Endodermal cell (in vitro differentiated cells): ENCODE measurements at regions not wholly inside any gene's neighbourhood (a gene's known extent, or its start where the extent isn't known, plus 50 kb on each side); places are given as distances from the start of the nearest gene placed in this dataset.

Experiments used
- DNase-seq: peaks from one replicate; pipeline ENCODE4 v3.0.0-alpha.2; 2017
- H3K27ac ChIP-seq: 2 replicates; pipeline ENCODE4 v1.5.1; 2013; ENCODE audit warnings: mild to moderate bottlenecking, low read depth, low read length, moderate library complexity
- H3K27me3 ChIP-seq: 2 replicates; pipeline ENCODE4 v1.6.1; 2013; ENCODE audit warnings: mild to moderate bottlenecking, low read length, moderate library complexity; ENCODE audit not compliant: insufficient read depth, control insufficient read depth, poor library complexity, severe bottlenecking
- H3K36me3 ChIP-seq: 2 replicates; pipeline ENCODE4 v1.7.0; 2013; ENCODE audit warnings: mild to moderate bottlenecking, low read length, moderate library complexity; ENCODE audit not compliant: control insufficient read depth, insufficient read depth
- H3K4me1 ChIP-seq: one replicate; pipeline ENCODE4 v1.7.0; 2013; ENCODE audit warnings: low read length; ENCODE audit not compliant: control insufficient read depth, insufficient read depth
- H3K4me3 ChIP-seq: 2 replicates; pipeline ENCODE4 v1.5.1; 2013; ENCODE audit warnings: mild to moderate bottlenecking, low read length, moderate library complexity
- H3K9ac ChIP-seq: 2 replicates; pipeline ENCODE4 v1.6.1; 2013; ENCODE audit warnings: mild to moderate bottlenecking, low read length, moderate library complexity; ENCODE audit not compliant: poor library complexity, severe bottlenecking; ENCODE audit errors: extremely low read depth
- H3K9me3 ChIP-seq: 2 replicates; pipeline ENCODE4 v1.6.1; 2013; ENCODE audit warnings: mild to moderate bottlenecking, low read length, moderate library complexity; ENCODE audit not compliant: control insufficient read depth
- H3K27ac Mint-ChIP-seq: 2 replicates; pipeline ENCODE4 v1.8.0; 2020; ENCODE audit warnings: mixed read lengths
- H3K27me3 Mint-ChIP-seq: 2 replicates; pipeline ENCODE4 v1.8.0; 2021; ENCODE audit warnings: mild to moderate bottlenecking, mixed read lengths; ENCODE audit not compliant: insufficient read depth
- H3K36me3 Mint-ChIP-seq: 2 replicates; pipeline ENCODE4 v1.8.0; 2020; ENCODE audit warnings: low read depth, mixed read lengths
- H3K4me1 Mint-ChIP-seq: 2 replicates; pipeline ENCODE4 v1.8.0; 2020; ENCODE audit warnings: mixed read lengths
- H3K4me3 Mint-ChIP-seq: 2 replicates; pipeline ENCODE4 v1.8.0; 2020; ENCODE audit warnings: mild to moderate bottlenecking, moderate library complexity, mixed read lengths
- H3K9me3 Mint-ChIP-seq: 2 replicates; pipeline ENCODE4 v1.8.0; 2020; ENCODE audit warnings: mild to moderate bottlenecking, mixed read lengths
- CTCF ChIP-seq: fragments of 200-600 bp; sonication (generic); conservative IDR thresholded peaks from 2 replicates; pipeline ENCODE4 v1.5.0; 2021; ENCODE audit warnings: antibody characterized with exemption, mild to moderate bottlenecking
- WGBS, 2 experiments: methylation state at CpG; one replicate each; pipeline versions ENCODE4 v1.1.5 to v1.1.7; 2013; ENCODE audit warnings: missing lambda C conversion rate in 2 of 2, mixed read lengths in 1 of 2; ENCODE audit not compliant: insufficient coverage in 1 of 2, insufficient read length in 1 of 2; 5-methylcytosine and 5-hydroxymethylcytosine counted together

GRCh38 chr9:75589497-75589896 lies 301.0 kb upstream of the PCSK5 start:
- DNase-seq = no peak
- Histone ChIP-seq H3K27me3 (no peaks in the 10 kb centered on the region), H3K27ac (no peak overlapping the region), H3K36me3 (no peaks in the 10 kb centered on the region), H3K9ac (no peak overlapping the region), H3K9me3 (no peaks in the 10 kb centered on the region), H3K4me3 (no peak overlapping the region), H3K4me1 (no peaks in the 10 kb centered on the region)
- H3K27ac Mint-ChIP-seq = no peak overlapping the region
- H3K9me3 Mint-ChIP-seq = no peaks in the 10 kb centered on the region
- H3K4me3 Mint-ChIP-seq = no peak overlapping the region
- H3K36me3 Mint-ChIP-seq = no peaks in the 10 kb centered on the region
- peaks cover 2% of the 10 kb centered on the region for H3K4me1 Mint-ChIP-seq
- no peak for TF ChIP-seq CTCF
- H3K27me3 Mint-ChIP-seq = no peaks in the 10 kb centered on the region
- 78 to 81% methylated on average over 2 of the region's 2 CpGs for WGBS, 2 experiments

GRCh38 chr9:75591972-75592371 lies 298.5 kb upstream of the PCSK5 start:
- no peak overlapping the region for H3K9ac ChIP-seq
- Mint-ChIP-seq H3K27me3 (no peaks in the 10 kb centered on the region), H3K4me3 (no peak overlapping the region), H3K36me3 (no peaks in the 10 kb centered on the region), H3K4me1 (peaks cover 2% of the 10 kb centered on the region), H3K27ac (no peak overlapping the region), H3K9me3 (no peaks in the 10 kb centered on the region)
- TF ChIP-seq CTCF = no peak
- DNase-seq = no peak
- H3K4me3 ChIP-seq = no peak overlapping the region
- no peak overlapping the region for H3K27ac ChIP-seq
- no peaks in the 10 kb centered on the region for H3K27me3 ChIP-seq
- 86 to 90% methylated on average over 2 to 3 of the region's 3 CpGs for WGBS, 2 experiments
- no peaks in the 10 kb centered on the region for H3K9me3 ChIP-seq
- H3K36me3 ChIP-seq = no peaks in the 10 kb centered on the region
- no peaks in the 10 kb centered on the region for H3K4me1 ChIP-seq

DNA sequence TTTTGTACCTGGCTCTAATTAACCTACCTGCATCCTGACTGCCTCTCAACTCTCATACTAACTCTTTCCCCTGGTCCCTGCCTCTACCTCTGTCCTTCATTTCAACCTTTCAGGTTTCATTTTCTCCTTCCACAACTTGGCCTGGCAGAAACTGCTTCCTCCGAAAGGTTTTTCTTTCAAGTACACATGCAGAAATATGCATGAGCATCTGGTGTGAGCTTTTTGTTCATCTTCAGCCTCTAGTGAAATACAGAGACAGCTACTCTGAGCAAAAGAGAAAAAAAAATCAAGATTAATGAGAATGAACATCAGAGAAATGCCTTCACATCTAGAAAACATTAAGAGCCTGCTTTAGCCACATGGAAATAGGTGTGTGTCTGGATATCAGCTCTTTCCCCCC lies 297.9 kb upstream of the PCSK5 start:
- no peaks in the 10 kb centered on the region for H3K9me3 ChIP-seq
- TF ChIP-seq CTCF = no peak
- H3K4me1 ChIP-seq = no peaks in the 10 kb centered on the region
- Mint-ChIP-seq H3K9me3 (no peaks in the 10 kb centered on the region), H3K27ac (no peak overlapping the region), H3K36me3 (no peaks in the 10 kb centered on the region), H3K4me3 (no peak overlapping the region), H3K27me3 (no peaks in the 10 kb centered on the region), H3K4me1 (peaks cover 2% of the 10 kb centered on the region)
- no peak for DNase-seq
- no peaks in the 10 kb centered on the region for H3K27me3 ChIP-seq
- H3K36me3 ChIP-seq = no peaks in the 10 kb centered on the region
- no peak overlapping the region for H3K9ac ChIP-seq
- H3K27ac ChIP-seq = no peak overlapping the region
- WGBS, 2 experiments = 81 to 100% methylated on average over 1 of the region's 1 CpG
- H3K4me3 ChIP-seq = no peak overlapping the region
